GM12878 (cell line): ENCODE measurements at regions not wholly inside any gene's neighbourhood (a gene's known extent, or its start where the extent isn't known, plus 50 kb on each side); places are given as distances from the start of the nearest gene placed in this dataset.

Experiments used
- ATAC-seq: fragments of 200-7000 bp; cut with Tn5 transposase; 3 replicates; pipeline ENCODE4 v1.9.1; 2020; ENCODE audit warnings: mild to moderate bottlenecking, moderate library complexity
- BruUV-seq: library from RNA; stranded (reverse); fragments of 400-500 nt; replicated peaks from 2 replicates; lab custom pipeline; 2021; lab: Mats Ljungman, UMichigan
- CTCF ChIA-PET: fragments of 300-600 bp; sonication (Branson Sonifier 250); formaldehyde crosslinking; extraction: SDS; loops from one replicate; lab custom pipeline; 2021; ENCODE audit warnings: inconsistent platforms; lab: Yijun Ruan, JAX
- POLR2A ChIA-PET: fragments of 350-600 bp; formaldehyde crosslinking; extraction: SDS; loops from one replicate; lab custom pipeline; 2021; ENCODE audit warnings: inconsistent platforms; lab: Charles Lee
- RAD21 ChIA-PET: fragments of 300-600 bp; sonication (Branson Sonifier 250); formaldehyde crosslinking; loops from one replicate; lab custom pipeline; 2023; ENCODE audit warnings: antibody characterized with exemption; ENCODE audit not compliant: unreplicated experiment; lab: Charles Lee
- SMC1A ChIA-PET: fragments of 300-600 bp; sonication (Branson Sonifier 250); formaldehyde crosslinking; loops from one replicate; lab custom pipeline; 2023; ENCODE audit not compliant: unreplicated experiment, uncharacterized antibody; lab: Charles Lee
- DNase-seq: peaks from one replicate; pipeline ENCODE4 v3.0.0-alpha.2; 2011; ENCODE audit warnings: low read depth, low spot score
- FAIRE-seq: peaks from 3 replicates; lab custom pipeline; 2011; peaks lifted over from hg19 to GRCh38; lab: Jason Lieb, UNC
- H2AFZ ChIP-seq: 2 replicates; pipeline ENCODE4 v1.6.0; 2011; ENCODE audit warnings: low read depth, low read length, control low read depth; ENCODE audit not compliant: control insufficient read depth
- H3K27ac ChIP-seq: 2 replicates; pipeline ENCODE4 v1.5.1; 2011; ENCODE audit warnings: control low read depth; ENCODE audit not compliant: control insufficient read depth, insufficient read depth
- H3K27me3 ChIP-seq, 2 experiments: replicated peaks in 1 of 2; 2 replicates each; pipeline versions ENCODE4 v1.6.0 to v1.6.1; 2011; ENCODE audit warnings: low read length in 1 of 2; ENCODE audit not compliant: control insufficient read depth in 2 of 2, insufficient read depth in 2 of 2
- H3K36me3 ChIP-seq, 2 experiments: 2 replicates each; pipeline ENCODE4 v1.5.1; 2011; ENCODE audit warnings: low read length in 1 of 2; ENCODE audit not compliant: control insufficient read depth in 2 of 2, insufficient read depth in 2 of 2
- H3K4me1 ChIP-seq: 2 replicates; pipeline ENCODE4 v1.6.1; 2011; ENCODE audit warnings: mild to moderate bottlenecking, low read length, moderate library complexity, mixed read lengths; ENCODE audit not compliant: control insufficient read depth, insufficient read depth
- H3K4me2 ChIP-seq: 2 replicates; pipeline ENCODE4 v1.6.0; 2011; ENCODE audit warnings: control low read depth; ENCODE audit not compliant: control insufficient read depth, insufficient read depth
- H3K4me3 ChIP-seq: fragments of 200-600 bp; sonication (generic); 2 replicates; pipeline ENCODE4 v1.5.1; 2016
- H3K79me2 ChIP-seq: 2 replicates; pipeline ENCODE4 v1.6.0; 2011; ENCODE audit warnings: low read length; ENCODE audit not compliant: control insufficient read depth, insufficient read depth
- H3K9ac ChIP-seq: 2 replicates; pipeline ENCODE4 v1.8.0; 2011; ENCODE audit warnings: low read length, control low read depth, mixed read lengths; ENCODE audit not compliant: control insufficient read depth, insufficient read depth
- H3K9me3 ChIP-seq: replicated peaks from 3 replicates; pipeline ENCODE4 v1.5.1; 2011; ENCODE audit warnings: mild to moderate bottlenecking, low read length; ENCODE audit not compliant: control insufficient read depth, insufficient read depth
- H4K20me1 ChIP-seq: 2 replicates; pipeline ENCODE4 v1.6.0; 2011; ENCODE audit not compliant: control insufficient read depth, insufficient read depth
- ESRRA ChIP-seq: IDR thresholded peaks from 2 replicates; pipeline ENCODE4 v1.6.1; 2012; ENCODE audit warnings: mild to moderate bottlenecking, low read length, improper control_type of control experiment
- FOXM1 ChIP-seq: IDR thresholded peaks from 2 replicates; pipeline ENCODE4 v1.6.1; 2012; ENCODE audit warnings: low read depth, mild to moderate bottlenecking, inconsistent platforms, low read length, moderate library complexity
- HCFC1 ChIP-seq: fragments of 150-350 bp; IDR thresholded peaks from 2 replicates; pipeline ENCODE4 v1.6.1; 2014; ENCODE audit warnings: low read length
- HDAC6 ChIP-seq: fragments of 200-600 bp; sonication (generic); IDR thresholded peaks from one replicate; pipeline ENCODE4 v1.8.0; 2017; ENCODE audit warnings: antibody characterized with exemption; ENCODE audit not compliant: unreplicated experiment
- KLF5 ChIP-seq: fragments of 450-650 bp; IDR thresholded peaks from 2 replicates; pipeline ENCODE4 v1.6.1; 2014; ENCODE audit warnings: mild to moderate bottlenecking; ENCODE audit not compliant: partially characterized antibody
- POLR2AphosphoS5 ChIP-seq: IDR thresholded peaks from 2 replicates; pipeline ENCODE4 v1.6.1; 2011; ENCODE audit warnings: mild to moderate bottlenecking, low read length, inconsistent platforms
- RBBP5 ChIP-seq: fragments of 200-600 bp; sonication (generic); conservative IDR thresholded peaks from 2 replicates; pipeline ENCODE4 v1.6.1; 2016
- SMAD1 ChIP-seq: fragments of 450-650 bp; IDR thresholded peaks from 2 replicates; pipeline ENCODE4 v1.6.1; 2018; ENCODE audit warnings: mild to moderate bottlenecking, low read depth; ENCODE audit not compliant: partially characterized antibody
- ZBTB33 ChIP-seq: fragments of 450-650 bp; IDR thresholded peaks from 2 replicates; pipeline ENCODE4 v1.6.1; 2017; ENCODE audit warnings: mild to moderate bottlenecking
- ZNF622 ChIP-seq: fragments of 450-650 bp; IDR thresholded peaks from 2 replicates; pipeline ENCODE4 v1.6.1; 2017; ENCODE audit warnings: mild to moderate bottlenecking, inconsistent platforms
- ZNF687 ChIP-seq: fragments of 450-650 bp; IDR thresholded peaks from 2 replicates; pipeline ENCODE4 v1.6.1; 2017; ENCODE audit warnings: mild to moderate bottlenecking, moderate library complexity
- WGBS: methylation state at CpG from one replicate; pipeline ENCODE4 v1.1.6; 2016; ENCODE audit warnings: low lambda C conversion rate; ENCODE audit not compliant: insufficient replicate concordance, insufficient coverage; ENCODE audit errors: missing lambda C conversion rate; 5-methylcytosine and 5-hydroxymethylcytosine counted together
- in situ Hi-C: fragments of 300-500 bp; cut with MboI; formaldehyde crosslinking; loops from 9 replicates; pipeline ENCODE4 v1.14.3; 2018; ENCODE audit warnings: mixed read lengths
- intact Hi-C: fragments of 100-400 bp; cut with micrococcal nuclease; formaldehyde crosslinking; loops from one replicate; pipeline ENCODE4 v1.14.2; 2022; ENCODE audit not compliant: unreplicated experiment
- TF ChIP-seq, protein P1 (sequence below): IDR thresholded peaks from 2 replicates; pipeline ENCODE4 v1.6.1; 2012; ENCODE audit warnings: improper control_type of control experiment, low read depth, low read length; ENCODE audit not compliant: insufficient replicate concordance
- TF ChIP-seq, protein P2 (sequence below): fragments of 450-650 bp; IDR thresholded peaks from 2 replicates; pipeline ENCODE4 v1.6.1; 2017; ENCODE audit warnings: borderline replicate concordance

DNA sequence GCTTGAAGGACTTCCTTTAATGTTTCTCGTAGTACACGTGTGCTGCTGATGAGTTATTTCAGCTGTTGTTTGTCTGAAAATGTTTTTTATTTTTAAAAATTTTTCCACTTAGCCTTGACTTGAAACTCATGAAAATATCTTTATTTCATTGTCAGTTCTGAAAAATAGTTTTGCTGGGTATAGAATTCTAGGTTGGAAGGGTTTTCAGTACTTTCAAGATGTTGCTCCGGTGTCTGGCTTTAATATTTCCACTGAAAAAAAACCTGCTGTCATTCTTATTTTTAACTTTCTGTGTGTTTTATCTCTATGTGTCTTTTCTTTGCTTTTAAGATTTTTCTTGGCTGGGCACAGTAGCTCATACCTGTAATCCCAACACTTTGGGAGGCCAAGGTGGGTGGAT, 103.8 kb downstream of the UNCX start:
- no peak overlapping the region for H3K9ac ChIP-seq
- no TSS peak for BruUV-seq
- ChIA-PET CTCF (interaction anchor here (0.7 to 0.8 kb wide), 2 partner anchors 67 to 457 kb away, joined by 3 to 4 read pairs; no protein-coding TSS in a partner anchor), POLR2A (no interaction called here), RAD21 (no interaction called here), SMC1A (no interaction called here)
- no peak overlapping the region for H2AFZ ChIP-seq
- H3K79me2 ChIP-seq: no peaks in the 10 kb centered on the region
- H4K20me1 ChIP-seq: no peaks in the 10 kb centered on the region
- no peaks in the 10 kb centered on the region; the same call in 2 of the 3 replicates for H3K9me3 ChIP-seq
- no peak for FAIRE-seq
- no peaks in the 10 kb centered on the region for H3K27me3 ChIP-seq
- in situ Hi-C loops: no loop called here
- H3K27ac ChIP-seq: no peak overlapping the region
- 12% methylated on average over 3 of the region's 3 CpGs for WGBS
- no peak overlapping the region for H3K4me3 ChIP-seq
- ATAC-seq: no peak
- DNase-seq: no peak
- H3K4me2 ChIP-seq: no peak overlapping the region
- H3K36me3 ChIP-seq: no peaks in the 10 kb centered on the region
- intact Hi-C loops: no loop called here
- no peaks in the 10 kb centered on the region for H3K4me1 ChIP-seq
- TF ChIP-seq, protein P1, sequence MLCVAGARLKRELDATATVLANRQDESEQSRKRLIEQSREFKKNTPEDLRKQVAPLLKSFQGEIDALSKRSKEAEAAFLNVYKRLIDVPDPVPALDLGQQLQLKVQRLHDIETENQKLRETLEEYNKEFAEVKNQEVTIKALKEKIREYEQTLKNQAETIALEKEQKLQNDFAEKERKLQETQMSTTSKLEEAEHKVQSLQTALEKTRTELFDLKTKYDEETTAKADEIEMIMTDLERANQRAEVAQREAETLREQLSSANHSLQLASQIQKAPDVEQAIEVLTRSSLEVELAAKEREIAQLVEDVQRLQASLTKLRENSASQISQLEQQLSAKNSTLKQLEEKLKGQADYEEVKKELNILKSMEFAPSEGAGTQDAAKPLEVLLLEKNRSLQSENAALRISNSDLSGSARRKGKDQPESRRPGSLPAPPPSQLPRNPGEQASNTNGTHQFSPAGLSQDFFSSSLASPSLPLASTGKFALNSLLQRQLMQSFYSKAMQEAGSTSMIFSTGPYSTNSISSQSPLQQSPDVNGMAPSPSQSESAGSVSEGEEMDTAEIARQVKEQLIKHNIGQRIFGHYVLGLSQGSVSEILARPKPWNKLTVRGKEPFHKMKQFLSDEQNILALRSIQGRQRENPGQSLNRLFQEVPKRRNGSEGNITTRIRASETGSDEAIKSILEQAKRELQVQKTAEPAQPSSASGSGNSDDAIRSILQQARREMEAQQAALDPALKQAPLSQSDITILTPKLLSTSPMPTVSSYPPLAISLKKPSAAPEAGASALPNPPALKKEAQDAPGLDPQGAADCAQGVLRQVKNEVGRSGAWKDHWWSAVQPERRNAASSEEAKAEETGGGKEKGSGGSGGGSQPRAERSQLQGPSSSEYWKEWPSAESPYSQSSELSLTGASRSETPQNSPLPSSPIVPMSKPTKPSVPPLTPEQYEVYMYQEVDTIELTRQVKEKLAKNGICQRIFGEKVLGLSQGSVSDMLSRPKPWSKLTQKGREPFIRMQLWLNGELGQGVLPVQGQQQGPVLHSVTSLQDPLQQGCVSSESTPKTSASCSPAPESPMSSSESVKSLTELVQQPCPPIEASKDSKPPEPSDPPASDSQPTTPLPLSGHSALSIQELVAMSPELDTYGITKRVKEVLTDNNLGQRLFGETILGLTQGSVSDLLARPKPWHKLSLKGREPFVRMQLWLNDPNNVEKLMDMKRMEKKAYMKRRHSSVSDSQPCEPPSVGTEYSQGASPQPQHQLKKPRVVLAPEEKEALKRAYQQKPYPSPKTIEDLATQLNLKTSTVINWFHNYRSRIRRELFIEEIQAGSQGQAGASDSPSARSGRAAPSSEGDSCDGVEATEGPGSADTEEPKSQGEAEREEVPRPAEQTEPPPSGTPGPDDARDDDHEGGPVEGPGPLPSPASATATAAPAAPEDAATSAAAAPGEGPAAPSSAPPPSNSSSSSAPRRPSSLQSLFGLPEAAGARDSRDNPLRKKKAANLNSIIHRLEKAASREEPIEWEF: no peak
- TF ChIP-seq ZNF687 (no peak), HCFC1 (no peak), HDAC6 (no peak), SMAD1 (no peak), RBBP5 (no peak), POLR2AphosphoS5 (no peak), FOXM1 (no peak), ZNF622 (no peak), KLF5 (no peak), ZBTB33 (no peak), ESRRA (no peak)
- TF ChIP-seq, protein P2, sequence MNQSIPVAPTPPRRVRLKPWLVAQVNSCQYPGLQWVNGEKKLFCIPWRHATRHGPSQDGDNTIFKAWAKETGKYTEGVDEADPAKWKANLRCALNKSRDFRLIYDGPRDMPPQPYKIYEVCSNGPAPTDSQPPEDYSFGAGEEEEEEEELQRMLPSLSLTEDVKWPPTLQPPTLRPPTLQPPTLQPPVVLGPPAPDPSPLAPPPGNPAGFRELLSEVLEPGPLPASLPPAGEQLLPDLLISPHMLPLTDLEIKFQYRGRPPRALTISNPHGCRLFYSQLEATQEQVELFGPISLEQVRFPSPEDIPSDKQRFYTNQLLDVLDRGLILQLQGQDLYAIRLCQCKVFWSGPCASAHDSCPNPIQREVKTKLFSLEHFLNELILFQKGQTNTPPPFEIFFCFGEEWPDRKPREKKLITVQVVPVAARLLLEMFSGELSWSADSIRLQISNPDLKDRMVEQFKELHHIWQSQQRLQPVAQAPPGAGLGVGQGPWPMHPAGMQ: no peak
